Renal cortex interstitium (tissue), 11 donors: ENCODE measurements at regions not wholly inside any gene's neighbourhood (a gene's known extent, or its start where the extent isn't known, plus 50 kb on each side); places are given as distances from the start of the nearest gene placed in this dataset.

Source experiments
- DNase-seq, 11 donors: peaks; one replicate each; pipeline ENCODE4 v3.0.0-alpha.2; 2013; ENCODE audit warnings: low read depth in 9 of 11, low spot score in 4 of 11; ENCODE audit errors: extremely low read depth in 1 of 11

DNA sequence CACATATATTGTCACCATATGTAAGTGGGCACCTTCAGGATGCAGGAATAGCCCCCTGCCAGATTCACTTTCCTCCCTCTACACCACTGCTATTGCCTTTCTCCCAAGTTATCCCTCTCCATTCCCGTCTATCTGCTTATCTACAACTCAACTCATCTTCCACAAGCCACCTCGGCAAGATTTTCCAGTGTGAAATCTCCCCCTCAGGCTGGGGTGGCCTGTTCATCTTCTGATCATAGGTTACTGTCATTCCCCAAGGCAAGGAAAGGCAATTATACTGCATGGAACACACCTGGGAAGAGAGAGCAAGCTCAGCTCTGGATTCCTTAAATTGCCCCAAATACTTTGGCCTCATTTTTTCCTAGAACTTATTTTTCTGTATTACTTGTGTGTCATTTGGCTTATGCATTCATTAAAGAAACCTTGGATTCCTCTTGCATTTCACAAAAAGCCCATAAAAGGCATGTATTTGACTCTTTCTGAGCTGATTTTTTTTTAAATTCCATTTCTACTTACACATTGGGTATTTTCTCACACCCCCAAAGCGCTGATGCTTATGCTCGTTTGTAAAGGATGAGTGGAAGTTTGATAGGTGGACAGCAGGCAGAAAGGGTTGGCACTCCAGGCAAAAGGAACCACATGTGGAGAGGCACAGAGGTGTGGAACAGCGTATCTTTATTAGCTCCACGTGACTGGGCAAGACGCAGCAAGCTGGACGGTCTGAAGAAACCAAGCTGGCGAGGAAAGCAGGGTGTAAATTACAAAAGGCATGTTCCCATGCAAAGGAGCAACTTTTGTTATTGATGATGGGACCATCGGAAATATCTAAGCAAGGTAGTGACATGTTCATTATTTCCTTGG, 169.7 kb upstream of the RAB4A start:
- no peak for DNase-seq

DNA sequence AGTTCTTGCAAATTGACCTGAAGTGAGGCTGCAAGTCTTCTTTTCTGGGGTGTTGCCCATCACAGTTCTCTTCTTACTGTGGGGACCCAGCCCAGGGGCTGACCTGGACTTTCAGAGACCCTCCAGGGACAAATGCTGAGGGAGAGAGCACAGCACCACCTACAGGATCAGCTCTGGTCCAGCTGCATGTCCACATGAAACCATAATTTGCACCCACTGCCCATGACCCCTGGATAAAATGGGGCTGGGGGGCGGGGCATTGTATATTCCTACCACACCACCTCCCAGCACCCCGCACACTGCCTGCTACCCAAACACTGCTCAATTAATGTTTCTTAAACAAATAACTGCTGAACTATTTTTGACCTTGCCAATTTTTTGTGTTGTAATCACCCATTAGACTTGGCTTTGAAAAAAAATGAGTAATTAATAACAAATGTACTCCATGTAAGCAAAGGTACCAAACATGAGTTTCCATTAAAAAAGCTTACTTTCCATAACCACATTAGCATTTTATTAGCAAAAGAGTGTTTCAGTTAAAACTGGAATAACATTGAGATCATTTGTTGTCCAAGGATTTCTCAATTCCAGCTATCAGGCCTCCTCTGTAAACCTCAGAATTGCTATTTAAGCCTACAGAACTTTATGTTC, 168.0 kb upstream of the RAB4A start:
- no peak for DNase-seq

DNA sequence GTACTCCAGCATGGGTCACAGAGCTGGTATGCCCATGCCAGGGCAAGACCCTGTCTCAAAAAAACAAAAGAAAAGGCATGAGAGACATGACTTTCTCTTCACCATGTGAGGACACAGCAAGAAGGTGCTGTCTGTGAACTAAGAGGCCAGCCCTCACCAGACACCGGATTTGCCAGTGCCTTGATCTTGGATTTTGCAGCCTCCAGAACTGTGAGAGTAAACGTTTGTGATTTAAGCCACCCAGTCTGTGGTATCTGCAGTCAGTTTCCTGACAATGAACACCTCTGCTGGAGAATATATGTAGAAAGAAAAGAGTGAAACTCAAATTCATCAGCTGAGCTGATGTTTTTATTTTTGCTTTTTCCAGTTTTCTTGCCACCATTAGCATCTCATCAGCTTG, 166.3 kb upstream of the RAB4A start:
- DNase-seq = no peak

DNA sequence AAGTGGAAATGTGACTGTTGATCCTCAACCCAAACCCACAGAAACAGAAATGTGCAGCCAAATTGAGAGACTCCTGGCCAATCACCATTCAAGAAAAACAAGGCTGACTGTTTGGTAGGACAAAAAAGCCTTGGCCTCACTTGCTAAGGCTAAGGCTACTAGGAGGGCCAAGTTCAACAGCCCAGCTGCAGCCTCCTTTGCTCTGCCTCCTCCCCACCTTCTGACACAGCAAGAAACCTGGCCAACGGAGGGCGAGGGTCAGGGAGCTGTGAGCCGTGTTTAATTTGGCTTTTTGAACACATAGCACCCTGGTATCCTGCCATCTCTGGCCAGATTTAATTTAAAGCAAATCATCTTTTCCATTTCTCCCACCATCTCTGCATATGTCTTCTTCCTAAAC, 165.8 kb upstream of the RAB4A start:
- DNase-seq = no peak

DNA sequence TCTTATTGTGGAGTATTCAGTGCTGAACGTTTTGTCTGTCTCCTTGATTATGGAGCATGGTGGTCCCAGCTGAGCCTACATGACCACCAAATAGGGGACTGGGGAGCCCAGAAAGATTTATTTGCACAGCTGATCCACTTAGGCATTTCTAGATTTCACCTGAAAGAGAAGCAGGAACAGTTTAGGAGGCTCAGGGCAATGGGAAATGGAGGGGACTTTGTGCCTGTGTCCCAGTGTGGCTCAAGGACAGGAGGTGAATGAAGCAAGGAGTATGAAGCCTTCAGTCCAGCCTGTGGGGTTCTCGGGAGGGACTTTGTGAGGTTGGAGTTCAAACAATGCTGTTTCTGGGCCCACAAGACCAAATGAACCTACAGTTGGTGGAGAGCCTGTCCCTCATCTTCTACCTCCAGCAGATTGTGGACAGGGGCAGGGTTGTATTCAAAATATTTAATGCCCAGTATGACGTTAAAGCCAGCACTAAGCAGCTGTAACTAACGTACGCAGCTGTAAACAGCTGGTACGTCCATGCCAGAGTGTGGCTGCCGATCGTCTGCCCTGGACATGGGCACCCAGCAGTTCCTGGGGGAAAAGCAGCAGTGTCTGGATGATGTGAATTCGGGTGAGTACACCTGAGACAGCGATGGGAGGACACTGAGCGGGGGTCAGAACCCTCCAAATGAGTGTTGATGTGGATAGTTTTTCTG, 164.9 kb upstream of the RAB4A start:
- no peak for DNase-seq

DNA sequence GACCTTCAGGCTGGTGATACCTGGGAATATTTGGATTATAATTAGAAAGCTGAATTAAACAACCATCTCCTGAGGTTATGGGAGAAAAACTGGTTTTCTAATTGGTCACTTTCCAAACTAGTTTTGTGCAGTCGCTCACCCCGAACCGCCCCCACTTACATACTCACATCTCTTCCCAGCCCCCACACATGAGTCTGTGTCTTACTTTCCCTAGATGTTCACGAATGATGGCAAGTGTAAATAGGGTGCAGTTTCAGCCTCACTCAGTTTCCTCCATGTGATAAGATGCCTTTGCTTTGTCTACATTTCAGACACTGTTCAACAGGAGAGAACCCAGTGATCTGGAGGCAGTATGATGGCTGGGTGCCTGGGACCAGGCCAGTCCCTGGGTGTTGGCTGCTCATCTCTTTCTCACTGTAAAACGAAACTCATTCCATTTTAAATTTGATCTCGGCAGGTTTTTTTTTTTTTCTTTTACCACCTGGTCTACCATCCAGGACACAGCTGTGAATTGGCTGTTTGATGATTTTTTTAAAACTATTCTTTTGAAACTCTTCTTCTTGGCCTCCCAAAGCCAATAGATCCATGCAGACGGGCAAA, 164.3 kb upstream of the RAB4A start:
- no peak for DNase-seq

DNA sequence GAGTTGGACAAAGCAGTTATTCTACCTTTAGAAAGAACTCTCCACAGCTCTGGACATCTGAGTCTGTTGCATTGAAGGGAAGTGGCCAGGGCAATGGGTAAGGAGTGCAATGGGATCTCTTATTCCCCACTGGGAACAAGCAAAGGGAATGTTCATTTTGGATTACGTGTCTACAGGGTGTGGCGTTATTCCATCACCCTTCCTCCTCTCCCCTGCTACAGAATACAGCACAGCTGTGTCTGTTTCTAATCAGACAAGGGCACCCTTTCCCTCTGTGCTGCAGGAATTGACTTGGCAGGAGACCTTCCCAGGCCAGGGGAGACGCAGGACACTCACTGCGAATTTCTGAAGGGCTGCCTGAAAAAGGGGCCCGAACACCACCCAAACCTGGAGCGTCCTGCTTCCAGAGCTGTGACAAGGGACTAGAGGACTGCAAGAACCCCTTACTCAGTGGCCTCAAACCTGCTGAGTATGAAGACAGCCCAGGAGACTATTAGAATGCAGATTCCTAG, 163.6 kb upstream of the RAB4A start:
- DNase-seq = no peak

DNA sequence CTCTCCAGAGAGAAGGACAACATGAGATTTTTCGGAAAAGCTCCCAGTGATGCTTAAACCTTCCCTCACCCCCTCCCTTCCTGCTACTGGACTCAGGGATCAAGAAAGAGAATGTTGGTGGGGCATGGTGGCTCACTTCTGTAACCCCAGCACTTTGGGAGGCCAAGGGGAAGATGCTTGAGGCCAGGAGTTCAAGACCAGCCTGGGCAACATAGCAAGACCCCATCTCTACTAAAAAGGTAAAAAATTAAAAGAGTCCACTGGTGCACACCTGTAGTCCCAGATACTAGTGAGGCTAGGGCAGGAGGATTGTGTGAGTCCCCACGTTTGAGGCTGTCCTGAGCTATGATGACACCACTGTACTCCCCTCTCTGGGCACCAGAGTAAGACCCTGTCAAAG, 162.9 kb upstream of the RAB4A start:
- DNase-seq = no peak

DNA sequence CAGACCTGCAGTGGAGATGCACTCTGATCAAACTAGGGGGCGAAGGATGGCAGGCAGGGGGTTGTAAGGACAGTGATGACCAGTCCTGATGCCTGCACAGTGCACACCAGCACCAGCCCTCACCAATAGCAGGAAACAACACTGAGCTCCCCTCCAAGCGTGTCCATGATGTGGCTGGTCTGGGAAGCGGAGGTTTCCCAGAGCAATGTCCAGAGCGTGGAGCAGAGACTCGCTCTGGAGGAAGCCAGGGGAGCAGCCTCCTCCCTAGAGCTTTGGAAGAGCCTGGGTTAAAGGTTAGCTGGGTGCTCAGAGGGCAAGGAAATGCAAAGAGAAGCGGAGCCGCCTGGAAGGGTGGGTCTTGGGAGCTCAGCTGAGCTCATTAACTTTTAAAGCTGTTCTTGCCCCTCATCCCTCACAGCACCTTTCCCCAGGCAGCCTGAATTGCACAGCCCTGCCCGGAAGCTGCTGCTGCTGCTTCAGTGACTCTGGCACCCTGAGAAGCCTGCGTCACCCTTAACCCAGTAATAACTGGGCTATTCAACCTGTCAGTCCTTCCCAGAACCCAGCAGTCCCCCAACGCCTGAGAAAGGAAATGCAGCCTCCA, 162.2 kb upstream of the RAB4A start:
- peak in 2 of 11 donors; percentile 57 to 59 for DNase-seq

DNA sequence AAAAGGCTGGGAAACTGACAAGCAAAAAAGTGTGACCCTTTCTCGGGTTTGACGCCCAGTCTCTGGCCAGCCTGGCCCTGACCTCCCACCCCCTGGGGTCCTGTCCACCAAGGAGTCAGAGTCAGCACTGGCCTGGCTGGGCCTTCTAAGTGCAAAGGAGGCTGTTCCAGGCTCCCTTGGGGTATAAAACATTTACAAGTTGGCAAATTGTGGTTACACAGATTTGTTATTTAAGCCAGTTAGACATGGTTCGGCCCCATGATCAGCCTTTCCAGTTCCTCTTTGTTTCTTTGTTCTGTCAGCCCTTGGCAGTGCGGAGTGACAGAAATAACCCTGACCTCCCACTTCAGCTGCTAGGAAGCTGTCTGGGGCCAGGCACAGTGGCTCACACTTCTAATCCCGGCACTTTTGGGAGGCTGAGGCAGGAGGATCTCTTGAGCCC, 161.6 kb upstream of the RAB4A start:
- no peak for DNase-seq

DNA sequence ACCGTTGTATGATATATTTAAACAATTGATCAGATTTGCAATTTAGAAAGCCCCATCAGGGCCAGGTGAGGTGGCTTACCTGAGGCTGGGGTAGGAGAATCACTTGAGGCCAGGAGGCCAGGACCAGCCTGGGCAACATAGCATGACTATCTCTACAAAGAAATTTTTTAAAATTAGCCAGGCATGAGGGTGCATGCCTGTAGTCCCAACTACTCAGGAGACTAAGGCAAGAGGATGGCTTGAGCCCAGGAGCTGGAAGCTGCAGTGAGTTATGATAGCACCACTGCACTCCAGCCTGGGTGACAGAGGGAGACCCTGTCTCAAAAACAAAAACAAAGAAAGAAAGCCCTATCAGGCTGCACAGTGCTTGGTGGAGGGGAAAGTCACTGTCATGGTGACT, 159.9 kb upstream of the RAB4A start:
- DNase-seq = no peak

DNA sequence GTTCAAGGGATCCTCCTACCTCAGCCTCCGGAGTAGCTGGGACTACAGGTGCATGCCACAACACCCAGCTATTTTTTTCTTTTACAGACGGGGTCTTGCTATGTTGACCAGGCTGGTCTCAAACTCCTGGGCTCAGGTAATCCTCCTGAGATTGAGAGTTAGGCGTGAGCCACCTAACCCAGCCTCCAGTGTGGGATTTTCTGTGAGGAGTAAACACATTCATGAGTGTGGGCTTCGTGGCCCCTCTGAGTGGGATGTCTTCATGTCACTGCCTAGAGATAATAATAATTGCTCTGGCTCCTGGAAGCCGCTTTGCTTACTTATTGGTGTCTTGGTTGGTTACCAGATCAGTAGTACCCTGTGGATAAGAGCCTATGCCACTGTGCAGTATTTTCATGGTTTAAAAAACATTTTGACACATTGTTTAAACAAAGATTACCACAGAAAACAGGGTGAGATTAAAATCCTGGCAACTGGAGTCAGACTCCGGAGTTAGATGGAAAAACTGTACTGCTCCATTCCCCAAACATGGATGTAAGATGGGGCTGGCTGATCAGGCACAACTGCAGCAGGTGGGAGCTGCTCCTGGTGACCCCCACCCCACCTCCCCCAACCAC, 159.1 kb upstream of the RAB4A start:
- DNase-seq = no peak

DNA sequence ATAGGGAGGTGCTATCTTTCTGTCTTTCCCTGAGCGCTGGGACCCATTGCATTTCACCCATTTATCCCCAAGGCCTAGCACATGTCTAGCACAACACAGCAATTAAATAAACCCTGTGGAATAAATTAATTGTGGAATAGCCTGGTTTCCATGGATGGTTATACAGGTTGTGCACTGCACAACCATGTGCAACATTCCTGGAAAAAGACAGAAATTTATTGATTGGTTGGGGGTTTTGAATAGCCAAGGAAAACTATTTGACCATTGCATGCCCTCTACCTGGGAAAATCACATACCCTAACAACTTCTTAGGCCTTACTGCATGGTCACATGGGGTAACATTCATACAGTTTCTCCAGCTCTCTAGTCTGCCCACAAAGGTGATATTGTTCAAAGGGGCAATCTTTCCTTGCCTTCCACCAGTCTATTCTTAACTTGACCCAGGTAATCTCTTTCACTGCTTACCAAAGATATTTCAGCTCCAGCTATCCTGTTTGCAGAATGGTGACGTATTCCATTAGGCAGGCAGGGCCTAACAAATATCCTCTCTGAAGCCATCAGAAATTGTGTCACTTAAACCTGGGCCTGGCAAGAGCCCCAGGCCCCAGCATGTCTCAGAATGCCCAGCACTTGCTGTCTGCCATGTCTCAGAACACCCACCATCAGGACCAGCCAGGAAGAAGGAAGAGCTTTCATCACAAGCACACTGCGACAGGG, 157.9 kb upstream of the RAB4A start:
- DNase-seq = no peak

DNA sequence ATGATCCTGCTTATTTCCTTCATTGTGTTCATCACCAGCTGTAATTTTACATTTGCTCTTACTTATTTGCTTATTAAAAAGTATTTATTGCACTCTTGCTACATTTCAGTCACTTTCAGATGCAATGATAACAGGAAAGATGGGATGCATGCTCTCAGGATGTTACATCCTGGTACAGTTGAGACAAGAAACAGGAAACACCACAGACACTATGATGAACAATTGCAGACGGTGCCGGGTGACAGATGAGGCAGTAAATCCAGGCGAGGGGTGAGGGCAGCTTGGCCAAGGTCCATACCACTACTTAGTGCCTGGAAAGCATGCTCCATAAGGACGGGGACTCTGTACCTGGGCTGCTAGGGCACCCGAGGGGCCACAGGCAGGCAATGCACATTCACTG, 156.6 kb upstream of the RAB4A start:
- DNase-seq = no peak

DNA sequence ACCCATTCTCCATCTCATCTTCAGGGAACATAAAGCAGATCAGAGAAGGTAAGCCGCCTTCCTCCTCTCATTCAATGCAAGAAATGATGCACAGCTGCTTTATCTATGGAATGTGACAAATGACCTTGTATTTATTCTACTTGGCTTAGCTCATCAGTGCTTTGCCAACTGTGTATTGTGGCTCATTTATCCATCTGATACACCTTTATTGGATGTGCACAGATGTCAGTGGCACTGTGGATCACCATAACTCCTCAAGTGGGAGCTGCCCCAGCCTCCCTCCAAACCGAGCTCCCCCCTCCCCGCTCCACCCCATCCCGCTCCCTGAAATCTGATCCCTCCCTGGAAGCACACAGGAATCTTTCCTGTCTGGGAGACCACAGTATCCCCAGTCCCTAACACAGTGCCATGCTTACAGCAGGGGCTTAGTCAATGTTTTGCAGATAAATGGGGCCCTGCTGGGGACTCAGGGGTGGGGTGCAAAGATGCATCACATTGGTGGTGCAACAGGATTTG, 156.0 kb upstream of the RAB4A start:
- DNase-seq = no peak

DNA sequence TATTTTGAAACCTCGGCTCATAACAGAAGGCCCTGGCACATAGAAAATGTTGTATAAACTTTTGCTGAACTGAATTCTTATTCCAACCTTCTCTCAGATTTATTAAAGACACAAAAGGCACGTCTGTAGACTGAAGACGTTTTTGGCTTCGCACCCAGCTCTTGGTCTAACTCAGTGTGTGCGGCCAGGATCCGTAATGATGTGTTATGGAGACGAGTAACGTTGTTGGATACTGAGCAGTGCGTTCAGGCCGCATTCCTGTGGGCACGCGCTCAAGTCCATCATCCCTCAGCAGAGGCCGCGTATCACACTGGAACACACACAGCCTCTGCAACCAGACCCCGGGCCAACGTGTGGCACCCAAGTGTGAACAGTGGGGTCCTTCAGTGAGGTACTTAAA, 154.8 kb upstream of the RAB4A start:
- no peak for DNase-seq

DNA sequence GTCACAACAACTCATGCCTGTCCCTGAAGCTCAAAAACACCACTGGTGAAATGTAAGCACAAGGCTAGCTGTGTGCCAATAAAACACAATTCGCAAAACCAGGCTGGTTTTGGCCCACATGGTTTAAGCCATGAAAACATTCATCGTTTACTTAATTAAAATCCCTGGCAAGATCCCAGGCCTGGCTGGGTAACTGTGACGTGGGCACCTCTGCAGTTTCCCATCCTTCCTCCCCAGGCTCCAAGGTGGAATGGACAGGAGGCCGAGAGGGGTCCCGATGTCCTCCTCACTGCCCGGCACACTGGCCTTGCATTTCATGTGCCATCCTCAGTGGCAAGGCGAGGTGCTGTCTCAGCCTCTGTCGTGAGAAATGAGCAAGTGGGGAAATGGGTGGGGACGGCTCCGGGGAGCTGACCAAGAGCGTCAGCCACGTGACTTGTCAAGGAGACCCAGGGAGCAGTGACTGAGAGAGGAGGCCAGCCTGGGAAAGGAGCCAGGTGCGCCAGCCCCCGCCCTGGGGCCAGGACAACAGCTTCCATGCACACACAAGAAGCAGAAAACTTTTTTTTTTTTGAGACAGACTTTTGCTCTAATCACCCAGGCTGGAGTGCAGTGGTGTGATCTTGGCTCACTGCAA, 153.1 kb upstream of the RAB4A start:
- no peak for DNase-seq
